GM13976 (cell line): ENCODE measurements at regions not wholly inside any gene's neighbourhood (a gene's known extent, or its start where the extent isn't known, plus 50 kb on each side); places are given as distances from the start of the nearest gene placed in this dataset.
A peak's percentile ranks its signal among the peaks of the same experiment; 100 is the strongest.

Experiments
- DNase-seq: peaks from one replicate; pipeline ENCODE4 v3.0.0; 2012; ENCODE audit warnings: low spot score
- CTCF ChIP-seq: IDR thresholded peaks from 2 replicates; pipeline ENCODE4 v1.5.1; 2012; ENCODE audit warnings: borderline replicate concordance, mild to moderate bottlenecking; ENCODE audit not compliant: insufficient read depth; ENCODE audit errors: extremely low read depth, missing control alignments, control extremely low read depth
- in situ Hi-C: fragments of 300-500 bp; cut with MboI; formaldehyde crosslinking; loops from one replicate; pipeline ENCODE4 v1.12.0; 2022; ENCODE audit warnings: low sequenced_read_pairs, mixed read lengths, inconsistent platforms; ENCODE audit not compliant: unreplicated experiment

- in situ Hi-C loops = loop anchor here (25.0 kb wide), 1 partner anchor 373 kb away; the partner anchor contains the start of gene ZFHX3
Measured at GRCh38 chr16:72664056-72664508, 383.8 kb downstream of the ZFHX3 start.

GRCh38 chr16:72658888-72659717 lies 388.8 kb downstream of the ZFHX3 start:
- in situ Hi-C loops = loop anchor here (25.0 kb wide), 1 partner anchor 378 kb away; the partner anchor contains the start of gene ZFHX3

More at GRCh38 chr16:72664056-72664508, 383.8 kb downstream of the ZFHX3 start:
- no peak for DNase-seq
- no peak for TF ChIP-seq CTCF

GRCh38 chr16:72657791-72658190 lies 390.1 kb downstream of the ZFHX3 start:
- in situ Hi-C loops = loop anchor here (25.0 kb wide), 1 partner anchor 380 kb away; the partner anchor contains the start of gene ZFHX3
- TF ChIP-seq CTCF = no peak
- DNase-seq = peak; percentile 25

More at GRCh38 chr16:72658888-72659717, 388.8 kb downstream of the ZFHX3 start:
- no peak for TF ChIP-seq CTCF
- no peak for DNase-seq

GRCh38 chr16:72657164-72657563 lies 390.8 kb downstream of the ZFHX3 start:
- DNase-seq = no peak
- no peak for TF ChIP-seq CTCF
- in situ Hi-C loops = loop anchor here (25.0 kb wide), 1 partner anchor 380 kb away; the partner anchor contains the start of gene ZFHX3

DNA sequence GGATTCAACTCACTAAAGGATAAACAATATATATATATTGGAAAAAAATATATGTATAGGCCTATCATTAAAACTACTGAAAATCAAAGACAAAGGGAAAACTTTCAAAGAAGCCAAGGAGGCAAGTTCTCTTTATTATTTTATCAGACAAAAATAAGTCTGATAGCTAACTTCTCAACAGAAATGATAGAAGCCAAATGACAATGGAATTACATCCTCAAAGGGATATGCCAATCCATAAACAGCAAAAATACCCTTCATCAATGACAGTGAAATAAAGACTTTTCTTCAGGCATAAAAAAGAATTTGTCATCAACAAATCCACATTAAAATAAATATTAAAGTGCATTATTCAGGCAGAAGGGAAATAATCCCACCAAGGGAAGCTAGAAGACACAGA lies 393.4 kb downstream of the ZFHX3 start:
- in situ Hi-C loops = loop anchor here (25.0 kb wide), 1 partner anchor 383 kb away; the partner anchor contains the start of gene ZFHX3
- no peak for TF ChIP-seq CTCF
- DNase-seq = no peak

- in situ Hi-C loops = no loop called here
Measured at GRCh38 chr16:72649254-72649944, 398.5 kb downstream of the ZFHX3 start.

More at GRCh38 chr16:72649254-72649944, 398.5 kb downstream of the ZFHX3 start:
- no peak for DNase-seq
- no peak for TF ChIP-seq CTCF
